ENCODE measurements at regions not wholly inside any gene's neighbourhood (a gene's known extent, or its start where the extent isn't known, plus 50 kb on each side); places are given as distances from the start of the nearest gene placed in this dataset.

- TF ChIP-seq, protein P1, sequence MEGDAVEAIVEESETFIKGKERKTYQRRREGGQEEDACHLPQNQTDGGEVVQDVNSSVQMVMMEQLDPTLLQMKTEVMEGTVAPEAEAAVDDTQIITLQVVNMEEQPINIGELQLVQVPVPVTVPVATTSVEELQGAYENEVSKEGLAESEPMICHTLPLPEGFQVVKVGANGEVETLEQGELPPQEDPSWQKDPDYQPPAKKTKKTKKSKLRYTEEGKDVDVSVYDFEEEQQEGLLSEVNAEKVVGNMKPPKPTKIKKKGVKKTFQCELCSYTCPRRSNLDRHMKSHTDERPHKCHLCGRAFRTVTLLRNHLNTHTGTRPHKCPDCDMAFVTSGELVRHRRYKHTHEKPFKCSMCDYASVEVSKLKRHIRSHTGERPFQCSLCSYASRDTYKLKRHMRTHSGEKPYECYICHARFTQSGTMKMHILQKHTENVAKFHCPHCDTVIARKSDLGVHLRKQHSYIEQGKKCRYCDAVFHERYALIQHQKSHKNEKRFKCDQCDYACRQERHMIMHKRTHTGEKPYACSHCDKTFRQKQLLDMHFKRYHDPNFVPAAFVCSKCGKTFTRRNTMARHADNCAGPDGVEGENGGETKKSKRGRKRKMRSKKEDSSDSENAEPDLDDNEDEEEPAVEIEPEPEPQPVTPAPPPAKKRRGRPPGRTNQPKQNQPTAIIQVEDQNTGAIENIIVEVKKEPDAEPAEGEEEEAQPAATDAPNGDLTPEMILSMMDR (conservative IDR thresholded peaks at IDR 0.05; ENCODE audit: low read length) = no peak
- no peak for TF ChIP-seq EZH2phosphoT487 (IDR thresholded peaks at IDR 0.05; ENCODE audit: borderline replicate concordance, low read depth, low read length)
Observed at GRCh38 chr7:17665029-17665428, 275.3 kb downstream of the SNX13 start.

All from OCI-LY7 (cell line).